ENCODE measurements at regions not wholly inside any gene's neighbourhood (a gene's known extent, or its start where the extent isn't known, plus 50 kb on each side); places are given as distances from the start of the nearest gene placed in this dataset.
A peak's percentile ranks its signal among the peaks of the same experiment; 100 is the strongest.

- TF ChIP-seq, protein P1, sequence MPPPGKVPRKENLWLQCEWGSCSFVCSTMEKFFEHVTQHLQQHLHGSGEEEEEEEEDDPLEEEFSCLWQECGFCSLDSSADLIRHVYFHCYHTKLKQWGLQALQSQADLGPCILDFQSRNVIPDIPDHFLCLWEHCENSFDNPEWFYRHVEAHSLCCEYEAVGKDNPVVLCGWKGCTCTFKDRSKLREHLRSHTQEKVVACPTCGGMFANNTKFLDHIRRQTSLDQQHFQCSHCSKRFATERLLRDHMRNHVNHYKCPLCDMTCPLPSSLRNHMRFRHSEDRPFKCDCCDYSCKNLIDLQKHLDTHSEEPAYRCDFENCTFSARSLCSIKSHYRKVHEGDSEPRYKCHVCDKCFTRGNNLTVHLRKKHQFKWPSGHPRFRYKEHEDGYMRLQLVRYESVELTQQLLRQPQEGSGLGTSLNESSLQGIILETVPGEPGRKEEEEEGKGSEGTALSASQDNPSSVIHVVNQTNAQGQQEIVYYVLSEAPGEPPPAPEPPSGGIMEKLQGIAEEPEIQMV (tag; conservative IDR thresholded peaks at IDR 0.05; ENCODE audit: low read depth): no peak
- no peak for TF ChIP-seq U2AF2 (optimal IDR thresholded peaks at IDR 0.05; ENCODE audit: low read depth, low read length)
- peak; percentile 50 for TF ChIP-seq NCOR1 (IDR thresholded peaks at IDR 0.05)
- TF ChIP-seq, protein P2, sequence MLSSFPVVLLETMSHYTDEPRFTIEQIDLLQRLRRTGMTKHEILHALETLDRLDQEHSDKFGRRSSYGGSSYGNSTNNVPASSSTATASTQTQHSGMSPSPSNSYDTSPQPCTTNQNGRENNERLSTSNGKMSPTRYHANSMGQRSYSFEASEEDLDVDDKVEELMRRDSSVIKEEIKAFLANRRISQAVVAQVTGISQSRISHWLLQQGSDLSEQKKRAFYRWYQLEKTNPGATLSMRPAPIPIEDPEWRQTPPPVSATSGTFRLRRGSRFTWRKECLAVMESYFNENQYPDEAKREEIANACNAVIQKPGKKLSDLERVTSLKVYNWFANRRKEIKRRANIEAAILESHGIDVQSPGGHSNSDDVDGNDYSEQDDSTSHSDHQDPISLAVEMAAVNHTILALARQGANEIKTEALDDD (IDR thresholded peaks at IDR 0.05): peak; percentile 65; the same call in 1 of the 2 replicates
- peak in 1 of 2 experiments; percentile 93; a peak in 2 of 3 replicates for TF ChIP-seq CBX3 (IDR thresholded peaks at IDR 0.05; ENCODE audit: borderline replicate concordance in 1 of 2, low read length in 2 of 2)
- no peak for TF ChIP-seq HMG20A (CRISPR knock-in tag; conservative IDR thresholded peaks at IDR 0.05)
- no peak for TF ChIP-seq ZBTB7A (IDR thresholded peaks at IDR 0.05; ENCODE audit: borderline replicate concordance, control insufficient read depth, low read depth, low read length)
- TF ChIP-seq SOX6 (IDR thresholded peaks at IDR 0.05): peak; percentile 90
- TF ChIP-seq DACH1 (IDR thresholded peaks at IDR 0.05; ENCODE audit: partially characterized antibody): peak; percentile 20
- peak; percentile 83 for TF ChIP-seq L3MBTL2 (IDR thresholded peaks at IDR 0.05)
- TF ChIP-seq SMARCE1 (IDR thresholded peaks at IDR 0.05): peak; percentile 56
- TF ChIP-seq TAL1 (IDR thresholded peaks at IDR 0.05): peak; percentile 65
- peak; percentile 76 for TF ChIP-seq SMARCA4 (IDR thresholded peaks at IDR 0.05)
- TF ChIP-seq CTCFL (IDR thresholded peaks at IDR 0.05; ENCODE audit: borderline replicate concordance, insufficient read depth, low read depth, low read length, poor library complexity, severe bottlenecking): no peak
- TF ChIP-seq ZNF311 (CRISPR knock-in tag; IDR thresholded peaks at IDR 0.05): no peak
- no peak for TF ChIP-seq ERF (CRISPR knock-in tag; IDR thresholded peaks at IDR 0.05)
- TF ChIP-seq NELFE (IDR thresholded peaks at IDR 0.05; ENCODE audit: insufficient read depth, insufficient read length): no peak
- TF ChIP-seq ZBTB26 (CRISPR knock-in tag; IDR thresholded peaks at IDR 0.05): no peak
- TF ChIP-seq, protein P3, sequence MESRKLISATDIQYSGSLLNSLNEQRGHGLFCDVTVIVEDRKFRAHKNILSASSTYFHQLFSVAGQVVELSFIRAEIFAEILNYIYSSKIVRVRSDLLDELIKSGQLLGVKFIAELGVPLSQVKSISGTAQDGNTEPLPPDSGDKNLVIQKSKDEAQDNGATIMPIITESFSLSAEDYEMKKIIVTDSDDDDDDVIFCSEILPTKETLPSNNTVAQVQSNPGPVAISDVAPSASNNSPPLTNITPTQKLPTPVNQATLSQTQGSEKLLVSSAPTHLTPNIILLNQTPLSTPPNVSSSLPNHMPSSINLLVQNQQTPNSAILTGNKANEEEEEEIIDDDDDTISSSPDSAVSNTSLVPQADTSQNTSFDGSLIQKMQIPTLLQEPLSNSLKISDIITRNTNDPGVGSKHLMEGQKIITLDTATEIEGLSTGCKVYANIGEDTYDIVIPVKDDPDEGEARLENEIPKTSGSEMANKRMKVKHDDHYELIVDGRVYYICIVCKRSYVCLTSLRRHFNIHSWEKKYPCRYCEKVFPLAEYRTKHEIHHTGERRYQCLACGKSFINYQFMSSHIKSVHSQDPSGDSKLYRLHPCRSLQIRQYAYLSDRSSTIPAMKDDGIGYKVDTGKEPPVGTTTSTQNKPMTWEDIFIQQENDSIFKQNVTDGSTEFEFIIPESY (CRISPR knock-in tag; IDR thresholded peaks at IDR 0.05): peak; percentile 53; the same call in 1 of the 2 replicates
These were observed 342.1 kb upstream of the GRM7 start (continued) for GRCh38 chr3:6518709-6519345.
